Central memory CD8-positive, alpha-beta T cell (primary cell): ENCODE measurements at regions not wholly inside any gene's neighbourhood (a gene's known extent, or its start where the extent isn't known, plus 50 kb on each side); places are given as distances from the start of the nearest gene placed in this dataset.
"Not testable (repeated sequence)": the region's sequence is repeated elsewhere in the genome, so short reads cannot be mapped to it uniquely, and the experiment has no call there.

Experiments used
- ATAC-seq: fragments of 150-1000 bp; cut with Tn5 transposase; replicated peaks from 2 replicates; pipeline ENCODE4 v1.10.0; 2022; ENCODE audit warnings: mild to moderate bottlenecking, moderate FRiP score, moderate number of reproducible peaks; ENCODE audit not compliant: poor library complexity, severe bottlenecking; ENCODE audit errors: extremely low read depth
- DNase-seq, 2 donors: peaks; one replicate each; pipeline ENCODE4 v3.0.0; 2021; ENCODE audit warnings: low spot score in 2 of 2
- H3K27ac Mint-ChIP-seq: one replicate; pipeline ENCODE4 v1.8.0; 2022; ENCODE audit warnings: low read depth, mild to moderate bottlenecking, moderate library complexity, mixed read lengths
- H3K27me3 Mint-ChIP-seq: one replicate; pipeline ENCODE4 v1.8.0; 2022; ENCODE audit warnings: mixed read lengths
- H3K36me3 Mint-ChIP-seq: one replicate; pipeline ENCODE4 v1.8.0; 2022; ENCODE audit warnings: mild to moderate bottlenecking, moderate library complexity, mixed read lengths; ENCODE audit not compliant: insufficient read depth
- H3K4me1 Mint-ChIP-seq: one replicate; pipeline ENCODE4 v1.8.0; 2022; ENCODE audit warnings: mixed read lengths
- H3K4me3 Mint-ChIP-seq: one replicate; pipeline ENCODE4 v1.8.0; 2022; ENCODE audit warnings: mild to moderate bottlenecking, moderate library complexity, mixed read lengths
- H3K9me3 Mint-ChIP-seq: one replicate; pipeline ENCODE4 v1.8.0; 2022; ENCODE audit warnings: mixed read lengths

DNA sequence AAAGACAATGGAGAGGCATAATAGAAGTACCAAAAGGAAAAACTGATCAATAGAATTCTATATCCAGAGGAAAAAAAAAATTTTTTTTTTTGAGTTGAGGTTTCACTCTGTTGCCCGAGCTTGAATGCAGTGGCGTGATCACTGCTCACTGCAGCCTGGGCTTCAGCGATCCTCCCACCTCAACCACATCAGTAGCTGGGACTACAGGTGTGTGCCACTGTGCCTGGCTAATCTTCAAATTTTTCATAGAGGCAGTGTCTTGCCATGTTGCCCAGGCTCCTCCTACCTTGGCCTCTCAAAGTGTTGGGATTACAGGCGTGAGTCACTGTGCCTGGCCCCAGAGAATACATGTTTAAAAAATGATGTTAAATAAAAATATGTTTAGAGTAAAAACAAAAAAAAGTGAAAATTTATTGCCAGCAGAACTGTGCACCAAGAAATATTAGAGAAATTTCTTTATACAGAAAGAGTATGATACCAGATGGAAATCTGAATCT lies 154.3 kb upstream of the ZBTB20 start:
- Mint-ChIP-seq H3K4me3 (no peak overlapping the region), H3K27ac (no peak overlapping the region), H3K9me3 (no peaks in the 10 kb centered on the region), H3K27me3 (no peaks in the 10 kb centered on the region), H3K36me3 (no peaks in the 10 kb centered on the region), H3K4me1 (no peaks in the 10 kb centered on the region)
- ATAC-seq, result no peak
- DNase-seq, result no peak

DNA sequence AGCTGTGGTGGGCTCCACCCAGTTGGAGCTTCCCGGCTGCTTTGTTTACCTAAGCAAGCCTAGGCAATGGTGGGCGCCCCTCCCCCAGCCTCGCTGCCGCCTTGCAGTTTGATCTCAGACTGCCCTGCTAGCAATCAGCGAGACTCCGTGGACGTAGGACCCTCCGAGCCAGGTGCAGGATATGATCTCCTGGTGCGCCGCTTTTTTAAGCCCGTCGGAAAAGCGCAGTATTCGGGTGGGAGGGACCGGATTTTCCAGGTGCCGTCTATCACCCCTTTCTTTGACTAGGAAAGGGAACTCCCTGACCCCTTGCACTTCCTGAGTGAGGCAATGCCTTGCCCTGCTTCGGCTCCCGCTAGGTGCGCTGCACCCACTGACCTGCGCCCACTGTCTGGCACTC lies 170.9 kb upstream of the ZBTB20 start:
- not testable (repeated sequence) for H3K36me3 Mint-ChIP-seq, H3K27me3 Mint-ChIP-seq, H3K4me3 Mint-ChIP-seq, DNase-seq, H3K27ac Mint-ChIP-seq, H3K9me3 Mint-ChIP-seq, ATAC-seq, H3K4me1 Mint-ChIP-seq

DNA sequence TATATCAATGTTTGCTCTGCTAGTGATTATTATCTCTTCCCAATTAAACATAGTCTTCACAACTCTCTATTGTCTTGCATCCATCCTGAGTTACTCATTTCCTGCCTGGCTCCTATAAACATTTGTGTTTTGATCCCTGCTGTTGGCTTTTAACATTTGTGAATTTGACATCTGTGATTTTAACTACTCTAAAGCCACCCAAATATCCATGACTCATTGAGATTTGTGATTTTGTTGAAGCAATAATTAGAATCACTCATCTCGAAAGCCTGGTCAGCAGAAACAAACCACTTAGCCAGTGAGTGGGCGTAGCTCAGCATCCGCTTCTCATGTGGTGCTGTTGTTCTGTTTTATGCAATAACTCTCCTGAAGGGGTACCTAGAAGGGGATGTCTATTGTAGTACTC lies 174.3 kb upstream of the ZBTB20 start:
- Mint-ChIP-seq H3K9me3 (peaks cover 5% of the 10 kb centered on the region), H3K4me1 (no peaks in the 10 kb centered on the region), H3K27ac (no peak overlapping the region), H3K27me3 (no peaks in the 10 kb centered on the region), H3K36me3 (no peaks in the 10 kb centered on the region), H3K4me3 (no peak overlapping the region)
- DNase-seq, result no peak
- ATAC-seq, result no peak

DNA sequence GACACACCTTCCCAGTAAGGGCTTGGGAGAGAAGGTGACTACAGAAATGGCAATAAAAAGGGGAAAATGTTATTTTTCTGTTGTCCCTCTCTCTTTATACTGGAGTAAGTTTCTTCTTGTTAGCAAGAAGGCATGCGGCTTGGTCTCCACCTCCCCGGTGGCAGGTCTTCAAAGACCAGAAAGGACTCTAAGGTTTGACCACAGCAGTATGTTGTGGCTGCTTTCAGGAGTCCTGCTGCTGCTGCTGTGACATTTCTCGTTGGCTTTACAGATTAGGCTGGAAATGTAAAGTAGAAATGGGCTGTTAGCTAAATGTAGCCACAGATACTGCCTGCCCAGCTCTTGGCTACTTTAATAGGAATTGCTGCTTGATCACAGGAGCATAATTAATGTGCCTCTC lies 175.8 kb upstream of the ZBTB20 start:
- Mint-ChIP-seq H3K27me3 (no peaks in the 10 kb centered on the region), H3K4me1 (no peaks in the 10 kb centered on the region), H3K4me3 (no peak overlapping the region), H3K36me3 (no peaks in the 10 kb centered on the region), H3K9me3 (no peaks in the 10 kb centered on the region), H3K27ac (no peak overlapping the region)
- DNase-seq (no peak), ATAC-seq (no peak)

- no peaks in the 10 kb centered on the region for H3K9me3 Mint-ChIP-seq
- no peaks in the 10 kb centered on the region for H3K27me3 Mint-ChIP-seq
- no peak for DNase-seq
- H3K27ac Mint-ChIP-seq, result no peak overlapping the region
- ATAC-seq, result no peak
- no peaks in the 10 kb centered on the region for H3K36me3 Mint-ChIP-seq
- no peak overlapping the region for H3K4me3 Mint-ChIP-seq
- H3K4me1 Mint-ChIP-seq, result no peaks in the 10 kb centered on the region
Measured at GRCh38 chr3:115323380-115323779, 176.3 kb upstream of the ZBTB20 start.

GRCh38 chr3:115324056-115324455 lies 177.0 kb upstream of the ZBTB20 start:
- no peaks in the 10 kb centered on the region for H3K36me3 Mint-ChIP-seq
- no peaks in the 10 kb centered on the region for H3K27me3 Mint-ChIP-seq
- no peak overlapping the region for H3K4me3 Mint-ChIP-seq
- H3K9me3 Mint-ChIP-seq, result no peaks in the 10 kb centered on the region
- DNase-seq, result no peak
- no peaks in the 10 kb centered on the region for H3K4me1 Mint-ChIP-seq
- no peak for ATAC-seq
- no peak overlapping the region for H3K27ac Mint-ChIP-seq

- ATAC-seq, result no peak
- no peak overlapping the region for H3K4me3 Mint-ChIP-seq
Measured at GRCh38 chr3:115325539-115325938, 178.5 kb upstream of the ZBTB20 start.

DNA sequence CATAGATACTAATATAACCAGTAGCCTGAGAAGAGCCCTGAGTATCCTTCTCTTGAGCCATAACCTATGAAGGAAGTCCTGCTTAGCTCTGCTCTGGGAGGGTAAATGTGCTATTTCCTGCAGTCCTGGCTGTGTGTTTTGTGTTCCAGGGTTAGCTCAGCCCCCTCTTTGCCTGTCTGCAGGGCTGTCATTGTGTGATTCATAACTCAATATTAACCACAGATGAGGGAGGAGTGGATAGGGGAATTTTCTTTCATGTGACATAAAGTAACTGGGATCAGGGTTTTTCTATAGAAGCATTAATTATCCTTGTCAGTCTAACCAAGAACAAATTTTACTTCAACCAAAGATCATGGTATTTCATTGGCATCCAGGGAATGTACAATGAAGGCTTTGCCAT lies 183.3 kb upstream of the ZBTB20 start:
- H3K36me3 Mint-ChIP-seq, result no peaks in the 10 kb centered on the region
- H3K27me3 Mint-ChIP-seq, result no peaks in the 10 kb centered on the region
- H3K9me3 Mint-ChIP-seq, result no peaks in the 10 kb centered on the region
- H3K4me3 Mint-ChIP-seq, result no peak overlapping the region
- DNase-seq (no peak), ATAC-seq (no peak)
- H3K27ac Mint-ChIP-seq, result no peak overlapping the region
- no peaks in the 10 kb centered on the region for H3K4me1 Mint-ChIP-seq

More at GRCh38 chr3:115325539-115325938, 178.5 kb upstream of the ZBTB20 start:
- no peaks in the 10 kb centered on the region for H3K27me3 Mint-ChIP-seq
- no peaks in the 10 kb centered on the region for H3K36me3 Mint-ChIP-seq
- no peaks in the 10 kb centered on the region for H3K9me3 Mint-ChIP-seq
- DNase-seq, result no peak
- no peak overlapping the region for H3K27ac Mint-ChIP-seq
- H3K4me1 Mint-ChIP-seq, result no peaks in the 10 kb centered on the region

GRCh38 chr3:115332998-115333397 lies 185.9 kb upstream of the ZBTB20 start:
- H3K36me3 Mint-ChIP-seq, result no peaks in the 10 kb centered on the region
- no peaks in the 10 kb centered on the region for H3K9me3 Mint-ChIP-seq
- H3K4me1 Mint-ChIP-seq, result no peaks in the 10 kb centered on the region
- no peak for ATAC-seq
- H3K27ac Mint-ChIP-seq, result no peak overlapping the region
- no peaks in the 10 kb centered on the region for H3K27me3 Mint-ChIP-seq
- no peak for DNase-seq
- H3K4me3 Mint-ChIP-seq, result no peak overlapping the region

GRCh38 chr3:115336836-115337235 lies 189.7 kb upstream of the ZBTB20 start:
- no peak overlapping the region for H3K27ac Mint-ChIP-seq
- no peaks in the 10 kb centered on the region for H3K27me3 Mint-ChIP-seq
- H3K36me3 Mint-ChIP-seq, result no peaks in the 10 kb centered on the region
- no peak overlapping the region for H3K4me3 Mint-ChIP-seq
- ATAC-seq (no peak), DNase-seq (no peak)
- no peaks in the 10 kb centered on the region for H3K9me3 Mint-ChIP-seq
- H3K4me1 Mint-ChIP-seq, result no peaks in the 10 kb centered on the region

DNA sequence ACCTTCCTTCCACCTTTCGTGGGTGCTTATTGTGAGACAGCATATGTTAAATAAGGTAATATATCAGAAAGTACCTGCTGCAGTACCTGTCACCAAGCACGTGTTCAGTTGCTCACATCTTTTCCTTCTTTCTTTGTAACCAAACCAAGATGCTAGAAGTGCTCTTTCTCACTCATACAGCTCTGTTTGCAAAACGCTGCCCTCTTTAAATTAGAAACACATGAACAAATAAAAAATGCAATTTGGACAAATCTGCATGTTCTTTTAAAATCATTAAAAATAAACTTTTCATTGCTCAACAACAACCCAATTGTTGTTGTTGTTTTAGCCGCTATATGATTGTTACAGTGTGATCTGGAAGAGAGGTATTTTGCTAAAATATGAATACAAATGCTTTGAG lies 193.5 kb upstream of the ZBTB20 start:
- DNase-seq (no peak), ATAC-seq (no peak)
- Mint-ChIP-seq H3K27ac (no peak overlapping the region), H3K36me3 (no peaks in the 10 kb centered on the region), H3K4me1 (no peaks in the 10 kb centered on the region), H3K4me3 (no peak overlapping the region), H3K9me3 (no peaks in the 10 kb centered on the region), H3K27me3 (no peaks in the 10 kb centered on the region)

GRCh38 chr3:115341208-115341607 lies 194.1 kb upstream of the ZBTB20 start:
- no peak for ATAC-seq
- Mint-ChIP-seq H3K4me3 (no peak overlapping the region), H3K4me1 (no peaks in the 10 kb centered on the region), H3K27ac (no peak overlapping the region), H3K27me3 (no peaks in the 10 kb centered on the region), H3K9me3 (no peaks in the 10 kb centered on the region), H3K36me3 (no peaks in the 10 kb centered on the region)
- DNase-seq, result no peak

GRCh38 chr3:115347737-115348136 lies 200.6 kb upstream of the ZBTB20 start:
- Mint-ChIP-seq H3K27me3 (no peaks in the 10 kb centered on the region), H3K36me3 (no peaks in the 10 kb centered on the region), H3K4me1 (no peaks in the 10 kb centered on the region), H3K9me3 (no peaks in the 10 kb centered on the region), H3K4me3 (no peak overlapping the region), H3K27ac (no peak overlapping the region)
- no peak for ATAC-seq
- no peak for DNase-seq

GRCh38 chr3:115348412-115348811 lies 201.3 kb upstream of the ZBTB20 start:
- DNase-seq (no peak), ATAC-seq (no peak)
- Mint-ChIP-seq H3K4me3 (no peak overlapping the region), H3K27me3 (no peaks in the 10 kb centered on the region), H3K4me1 (no peaks in the 10 kb centered on the region), H3K9me3 (no peaks in the 10 kb centered on the region), H3K27ac (no peak overlapping the region), H3K36me3 (no peaks in the 10 kb centered on the region)
